IMR-90 (cell line): ENCODE measurements at regions not wholly inside any gene's neighbourhood (a gene's known extent, or its start where the extent isn't known, plus 50 kb on each side); places are given as distances from the start of the nearest gene placed in this dataset.

Source experiments
- CTCF ChIP-seq: conservative IDR thresholded peaks from 2 replicates; pipeline ENCODE4 v1.5.1; 2012; ENCODE audit warnings: mild to moderate bottlenecking, low read depth, low read length, improper control_type of control experiment
- NFE2L2 ChIP-seq: fragments of 150-350 bp; IDR thresholded peaks from 2 replicates; pipeline ENCODE4 v1.6.1; 2016; ENCODE audit warnings: low read depth, mild to moderate bottlenecking, low read length
- POLR2A ChIP-seq: IDR thresholded peaks from 2 replicates; pipeline ENCODE4 v1.6.1; 2012; ENCODE audit warnings: mild to moderate bottlenecking, low read depth, low read length
- RCOR1 ChIP-seq: IDR thresholded peaks from 2 replicates; pipeline ENCODE4 v1.6.1; 2012; ENCODE audit warnings: mild to moderate bottlenecking, low read length, improper control_type of control experiment; ENCODE audit not compliant: insufficient replicate concordance
- RFX5 ChIP-seq: IDR thresholded peaks from 2 replicates; pipeline ENCODE4 v1.8.0; 2012; ENCODE audit warnings: low read depth, mild to moderate bottlenecking, low read length, moderate library complexity

- TF ChIP-seq CTCF (no peak), NFE2L2 (no peak), POLR2A (no peak), RFX5 (no peak), RCOR1 (no peak)
These were observed 164.5 kb downstream of the IFI44 start for GRCh38 chr1:78814176-78814575.
